ENCODE measurements at regions not wholly inside any gene's neighbourhood (a gene's known extent, or its start where the extent isn't known, plus 50 kb on each side); places are given as distances from the start of the nearest gene placed in this dataset.

GRCh38 chr1:57544345-57544744 is 120.5 kb upstream of the DAB1 start:
- TF ChIP-seq EZH2 (IDR thresholded peaks at IDR 0.05; ENCODE audit: insufficient read depth, poor library complexity, severe bottlenecking) (no peak), EZH2phosphoT487 (IDR thresholded peaks at IDR 0.05; ENCODE audit: insufficient read depth, low read depth) (no peak)
